ENCODE measurements at regions not wholly inside any gene's neighbourhood (a gene's known extent, or its start where the extent isn't known, plus 50 kb on each side); places are given as distances from the start of the nearest gene placed in this dataset.

DNA sequence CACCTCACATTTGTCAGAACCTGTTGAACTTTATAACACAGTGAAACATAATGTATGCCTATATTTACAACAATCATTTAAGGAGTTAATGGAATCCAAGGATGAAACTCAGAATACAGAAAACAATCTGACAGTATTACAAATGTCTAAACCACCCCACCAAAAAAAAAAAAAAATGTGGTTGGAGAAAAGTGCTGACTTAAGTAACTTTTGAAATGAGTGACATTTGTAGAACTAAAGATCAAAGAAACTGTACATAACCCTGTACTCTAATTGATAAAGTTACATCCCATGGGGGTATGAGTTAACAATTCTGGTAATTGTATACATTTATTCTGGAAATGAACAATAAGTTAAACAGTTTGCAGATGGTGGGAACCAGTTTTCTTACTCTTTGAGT is 372.1 kb upstream of the TMEFF2 start:
- ATAC-seq (no peak), DNase-seq (ENCODE audit: low read depth, low spot score) (no peak)
- no peaks in the 10 kb centered on the region for H3K9me2 ChIP-seq (ENCODE audit: insufficient read depth)
- TF ChIP-seq ZNF274 (IDR thresholded peaks at IDR 0.05; ENCODE audit: low read depth, low read length) (no peak), EZH2 (IDR thresholded peaks at IDR 0.05) (no peak), POLR2A (IDR thresholded peaks at IDR 0.05; ENCODE audit: borderline replicate concordance, extremely low read depth, insufficient read depth, insufficient read length) (no peak), JUND (IDR thresholded peaks at IDR 0.05) (no peak), SP1 (IDR thresholded peaks at IDR 0.05; ENCODE audit: low read depth) (no peak), EZH2phosphoT487 (IDR thresholded peaks at IDR 0.05; ENCODE audit: borderline replicate concordance) (no peak)
- TF ChIP-seq, protein P1, sequence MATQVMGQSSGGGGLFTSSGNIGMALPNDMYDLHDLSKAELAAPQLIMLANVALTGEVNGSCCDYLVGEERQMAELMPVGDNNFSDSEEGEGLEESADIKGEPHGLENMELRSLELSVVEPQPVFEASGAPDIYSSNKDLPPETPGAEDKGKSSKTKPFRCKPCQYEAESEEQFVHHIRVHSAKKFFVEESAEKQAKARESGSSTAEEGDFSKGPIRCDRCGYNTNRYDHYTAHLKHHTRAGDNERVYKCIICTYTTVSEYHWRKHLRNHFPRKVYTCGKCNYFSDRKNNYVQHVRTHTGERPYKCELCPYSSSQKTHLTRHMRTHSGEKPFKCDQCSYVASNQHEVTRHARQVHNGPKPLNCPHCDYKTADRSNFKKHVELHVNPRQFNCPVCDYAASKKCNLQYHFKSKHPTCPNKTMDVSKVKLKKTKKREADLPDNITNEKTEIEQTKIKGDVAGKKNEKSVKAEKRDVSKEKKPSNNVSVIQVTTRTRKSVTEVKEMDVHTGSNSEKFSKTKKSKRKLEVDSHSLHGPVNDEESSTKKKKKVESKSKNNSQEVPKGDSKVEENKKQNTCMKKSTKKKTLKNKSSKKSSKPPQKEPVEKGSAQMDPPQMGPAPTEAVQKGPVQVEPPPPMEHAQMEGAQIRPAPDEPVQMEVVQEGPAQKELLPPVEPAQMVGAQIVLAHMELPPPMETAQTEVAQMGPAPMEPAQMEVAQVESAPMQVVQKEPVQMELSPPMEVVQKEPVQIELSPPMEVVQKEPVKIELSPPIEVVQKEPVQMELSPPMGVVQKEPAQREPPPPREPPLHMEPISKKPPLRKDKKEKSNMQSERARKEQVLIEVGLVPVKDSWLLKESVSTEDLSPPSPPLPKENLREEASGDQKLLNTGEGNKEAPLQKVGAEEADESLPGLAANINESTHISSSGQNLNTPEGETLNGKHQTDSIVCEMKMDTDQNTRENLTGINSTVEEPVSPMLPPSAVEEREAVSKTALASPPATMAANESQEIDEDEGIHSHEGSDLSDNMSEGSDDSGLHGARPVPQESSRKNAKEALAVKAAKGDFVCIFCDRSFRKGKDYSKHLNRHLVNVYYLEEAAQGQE (IDR thresholded peaks at IDR 0.05; ENCODE audit: low read depth) = no peak
- H3K4me2 ChIP-seq (ENCODE audit: low read length) = no peak overlapping the region
- ChIA-PET RAD21 (ENCODE audit: low non-redundant PET in 1 of 2, low total read pairs in 2 of 2, uncharacterized antibody in 2 of 2, unreplicated experiment in 2 of 2) (no interaction called here), POLR2A (no interaction called here), CTCF (no interaction called here)
- H4K20me1 ChIP-seq (ENCODE audit: insufficient read depth) = no peaks in the 10 kb centered on the region
- H3K9ac ChIP-seq (ENCODE audit: low read length) = no peak overlapping the region
- no TSS peak for BruUV-seq (replicated peaks)
- no peaks in the 10 kb centered on the region for H3K4me1 ChIP-seq (ENCODE audit: control insufficient read depth in 1 of 2, insufficient read depth in 2 of 2, low read length in 2 of 2)
- H3K27ac ChIP-seq (ENCODE audit: low read depth, low read length) = no peak overlapping the region
- no peak overlapping the region for H3K4me3 ChIP-seq (replicated peaks in 1 of 2; ENCODE audit: low read depth in 1 of 2, low read length in 2 of 2)
- no peaks in the 10 kb centered on the region for H3K9me3 ChIP-seq (ENCODE audit: control insufficient read depth in 1 of 2, insufficient read depth in 1 of 2, low read depth in 1 of 2, low read length in 2 of 2)
- no peaks in the 10 kb centered on the region for H3K27me3 ChIP-seq (ENCODE audit: insufficient read depth, low read length)
- intact Hi-C loops (cut with micrococcal nuclease) = no loop called here
- no peaks in the 10 kb centered on the region for H3K36me3 ChIP-seq (ENCODE audit: control insufficient read depth in 1 of 2, insufficient read depth in 2 of 2, low read length in 2 of 2)
- peak overlapping the region; percentile 28 for H2AFZ ChIP-seq (ENCODE audit: low read depth, low read length, poor library complexity, severe bottlenecking)
- no peaks in the 10 kb centered on the region for H3K79me2 ChIP-seq (ENCODE audit: insufficient read depth, low read length)

DNA sequence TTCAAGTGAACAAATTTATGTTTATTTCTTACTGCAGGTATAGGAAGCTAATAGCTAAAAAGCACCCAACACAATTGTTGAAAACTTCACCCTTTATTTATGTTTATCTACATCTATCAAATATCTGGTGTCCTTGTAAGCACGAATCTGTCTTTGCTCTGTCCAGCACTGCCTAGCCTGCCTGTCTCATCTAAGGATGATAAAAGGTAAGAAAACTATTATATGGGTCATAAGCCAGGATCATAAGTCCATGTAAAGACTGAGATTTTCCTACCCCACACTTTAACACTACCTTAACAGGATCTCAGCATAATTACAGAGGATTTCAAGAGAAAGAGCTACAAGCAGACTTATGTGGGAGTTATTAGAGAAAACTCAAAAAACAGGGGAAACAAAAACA is 365.6 kb upstream of the TMEFF2 start:
- no peak for DNase-seq (ENCODE audit: low read depth, low spot score)
- BruUV-seq (replicated peaks) = no TSS peak
- ChIA-PET POLR2A (no interaction called here), RAD21 (ENCODE audit: low non-redundant PET in 1 of 2, low total read pairs in 2 of 2, uncharacterized antibody in 2 of 2, unreplicated experiment in 2 of 2) (no interaction called here), CTCF (no interaction called here)
- H3K9me3 ChIP-seq (ENCODE audit: control insufficient read depth in 1 of 2, insufficient read depth in 1 of 2, low read depth in 1 of 2, low read length in 2 of 2) = no peaks in the 10 kb centered on the region
- H3K4me1 ChIP-seq (ENCODE audit: control insufficient read depth in 1 of 2, insufficient read depth in 2 of 2, low read length in 2 of 2) = no peaks in the 10 kb centered on the region
- no peaks in the 10 kb centered on the region for H3K79me2 ChIP-seq (ENCODE audit: insufficient read depth, low read length)
- H4K20me1 ChIP-seq (ENCODE audit: insufficient read depth) = no peaks in the 10 kb centered on the region
- no peak overlapping the region for H3K4me3 ChIP-seq (replicated peaks in 1 of 2; ENCODE audit: low read depth in 1 of 2, low read length in 2 of 2)
- intact Hi-C loops (cut with micrococcal nuclease) = no loop called here
- no peak overlapping the region for H3K27ac ChIP-seq (ENCODE audit: low read depth, low read length)
- no peak for TF ChIP-seq CBX3 (IDR thresholded peaks at IDR 0.05; ENCODE audit: low read depth)
- TF ChIP-seq FOSL1 (IDR thresholded peaks at IDR 0.05; ENCODE audit: low read depth) = no peak
- no peak for TF ChIP-seq TCF7L2 (IDR thresholded peaks at IDR 0.05; ENCODE audit: borderline replicate concordance, extremely low read depth, insufficient read depth, insufficient read length)
- TF ChIP-seq POLR2A (IDR thresholded peaks at IDR 0.05; ENCODE audit: borderline replicate concordance, extremely low read depth, insufficient read depth, insufficient read length) = no peak
- H3K9me2 ChIP-seq (ENCODE audit: insufficient read depth) = no peaks in the 10 kb centered on the region
- H3K4me2 ChIP-seq (ENCODE audit: low read length) = no peak overlapping the region
- ATAC-seq = no peak
- H2AFZ ChIP-seq (ENCODE audit: low read depth, low read length, poor library complexity, severe bottlenecking) = no peak overlapping the region
- no peaks in the 10 kb centered on the region for H3K36me3 ChIP-seq (ENCODE audit: control insufficient read depth in 1 of 2, insufficient read depth in 2 of 2, low read length in 2 of 2)
- H3K27me3 ChIP-seq (ENCODE audit: insufficient read depth, low read length) = no peaks in the 10 kb centered on the region
- no peak overlapping the region for H3K9ac ChIP-seq (ENCODE audit: low read length)

All from HCT116 (cell line).